Trophoblast cell (in vitro differentiated cells and primary cell): ENCODE measurements at regions not wholly inside any gene's neighbourhood (a gene's known extent, or its start where the extent isn't known, plus 50 kb on each side); places are given as distances from the start of the nearest gene placed in this dataset.

Experiments used
- DNase-seq, 2 donors: peaks; one replicate each; pipeline ENCODE4 v3.0.0-alpha.2; 2016
- H2AFZ ChIP-seq: 2 replicates; pipeline ENCODE4 v1.6.1; 2013; ENCODE audit warnings: low read length, moderate library complexity, mild to moderate bottlenecking; ENCODE audit not compliant: insufficient read depth, poor library complexity
- H2AK5ac ChIP-seq: 2 replicates; pipeline ENCODE4 v1.6.1; 2013; ENCODE audit warnings: mild to moderate bottlenecking, low read length
- H2BK120ac ChIP-seq: 2 replicates; pipeline ENCODE4 v1.6.1; 2013; ENCODE audit warnings: low read length, mild to moderate bottlenecking, moderate library complexity; ENCODE audit not compliant: insufficient read depth, poor library complexity
- H2BK12ac ChIP-seq: 2 replicates; pipeline ENCODE4 v1.6.1; 2013; ENCODE audit warnings: mild to moderate bottlenecking, low read length, moderate library complexity
- H2BK5ac ChIP-seq: 2 replicates; pipeline ENCODE4 v1.6.1; 2013; ENCODE audit warnings: low read length, low read depth, moderate library complexity, mild to moderate bottlenecking; ENCODE audit not compliant: poor library complexity
- H3K14ac ChIP-seq: 2 replicates; pipeline ENCODE4 v1.6.1; 2013; ENCODE audit warnings: mild to moderate bottlenecking, low read length
- H3K18ac ChIP-seq: 2 replicates; pipeline ENCODE4 v1.6.1; 2013; ENCODE audit warnings: mild to moderate bottlenecking, low read length
- H3K23ac ChIP-seq: 2 replicates; pipeline ENCODE4 v1.6.1; 2013; ENCODE audit warnings: low read length
- H3K27ac ChIP-seq: 2 replicates; pipeline ENCODE4 v1.5.1; 2013; ENCODE audit warnings: low read depth, mild to moderate bottlenecking, inconsistent platforms, low read length, moderate library complexity
- H3K27me3 ChIP-seq: 2 replicates; pipeline ENCODE4 v1.6.1; 2013; ENCODE audit warnings: inconsistent platforms, mild to moderate bottlenecking, low read length, moderate library complexity; ENCODE audit not compliant: insufficient read depth
- H3K36me3 ChIP-seq, 2 experiments: 1 replicate in 1 of 2; 2 replicates in 1 of 2; pipeline ENCODE4 v1.6.1; 2013; ENCODE audit warnings: low read length in 2 of 2, mild to moderate bottlenecking in 2 of 2, moderate library complexity in 1 of 2; ENCODE audit not compliant: insufficient read depth in 2 of 2, control insufficient read depth in 1 of 2
- H3K4ac ChIP-seq: 2 replicates; pipeline ENCODE4 v1.6.1; 2013; ENCODE audit warnings: low read depth, mild to moderate bottlenecking, low read length, moderate library complexity
- H3K4me1 ChIP-seq, 2 experiments: 1 replicate in 1 of 2; 2 replicates in 1 of 2; pipeline ENCODE4 v1.6.1; 2013; ENCODE audit warnings: low read length in 2 of 2, mild to moderate bottlenecking in 2 of 2, moderate library complexity in 1 of 2; ENCODE audit not compliant: insufficient read depth in 2 of 2, control insufficient read depth in 1 of 2
- H3K4me2 ChIP-seq: 2 replicates; pipeline ENCODE4 v1.6.1; 2013; ENCODE audit warnings: inconsistent platforms, mild to moderate bottlenecking, low read length, moderate library complexity
- H3K4me3 ChIP-seq: 2 replicates; pipeline ENCODE4 v1.5.1; 2013; ENCODE audit warnings: mild to moderate bottlenecking, low read depth, low read length, inconsistent platforms
- H3K79me1 ChIP-seq: one replicate; pipeline ENCODE4 v1.6.1; 2013; ENCODE audit warnings: low read length
- H3K79me2 ChIP-seq: 2 replicates; pipeline ENCODE4 v1.6.1; 2013; ENCODE audit warnings: low read length, mild to moderate bottlenecking; ENCODE audit not compliant: control insufficient read depth, insufficient read depth, poor library complexity
- H3K9ac ChIP-seq: 2 replicates; pipeline ENCODE4 v1.6.1; 2013; ENCODE audit warnings: mild to moderate bottlenecking, low read length
- H3K9me3 ChIP-seq: 2 replicates; pipeline ENCODE4 v1.6.1; 2013; ENCODE audit warnings: low read depth, mild to moderate bottlenecking, control low read depth, inconsistent platforms, low read length; ENCODE audit not compliant: insufficient read depth
- H4K12ac ChIP-seq: 2 replicates; pipeline ENCODE4 v1.6.1; 2013; ENCODE audit warnings: low read depth, mild to moderate bottlenecking, low read length, moderate library complexity
- H4K8ac ChIP-seq: 2 replicates; pipeline ENCODE4 v1.6.1; 2013; ENCODE audit warnings: low read depth, mild to moderate bottlenecking, low read length, moderate library complexity
- H4K91ac ChIP-seq: one replicate; pipeline ENCODE4 v1.6.1; 2013; ENCODE audit warnings: low read depth, mild to moderate bottlenecking, low read length, moderate library complexity
- WGBS: extraction: QIAGEN DNeasy Blood & Tissue Kit; methylation state at CpG from one replicate; pipeline ENCODE4 v1.1.7; 2013; ENCODE audit warnings: missing lambda C conversion rate; ENCODE audit not compliant: insufficient read length, insufficient coverage; ENCODE audit errors: extremely low coverage; 5-methylcytosine and 5-hydroxymethylcytosine counted together

GRCh38 chr11:45348729-45349128 is 62.6 kb upstream of the SYT13 start:
- H4K8ac ChIP-seq: no peak overlapping the region
- no peak overlapping the region for H4K12ac ChIP-seq
- no peak overlapping the region for H3K4me2 ChIP-seq
- H3K18ac ChIP-seq: no peak overlapping the region
- H3K9ac ChIP-seq: no peak overlapping the region
- H2AFZ ChIP-seq: no peak overlapping the region
- no peak overlapping the region for H3K14ac ChIP-seq
- H3K4me3 ChIP-seq: no peak overlapping the region
- no peaks in the 10 kb centered on the region for H3K9me3 ChIP-seq
- H3K79me2 ChIP-seq: no peaks in the 10 kb centered on the region
- DNase-seq: no peak
- WGBS: no CpG with 5 or more reads among the region's 1 CpG
- H3K27me3 ChIP-seq: no peaks in the 10 kb centered on the region
- H2BK12ac ChIP-seq: no peak overlapping the region
- no peak overlapping the region for H2BK120ac ChIP-seq
- H3K27ac ChIP-seq: no peak overlapping the region
- H3K36me3 ChIP-seq: no peaks in the 10 kb centered on the region
- H3K4me1 ChIP-seq: no peaks in the 10 kb centered on the region
- H2BK5ac ChIP-seq: no peak overlapping the region
- H3K23ac ChIP-seq: no peak overlapping the region
- no peak overlapping the region for H4K91ac ChIP-seq
- H3K4ac ChIP-seq: no peak overlapping the region
- H2AK5ac ChIP-seq: no peak overlapping the region
- H3K79me1 ChIP-seq: no peaks in the 10 kb centered on the region

- Histone ChIP-seq H3K4ac (no peak overlapping the region), H3K79me1 (no peaks in the 10 kb centered on the region), H3K9me3 (no peaks in the 10 kb centered on the region), H3K27ac (no peak overlapping the region), H4K12ac (no peak overlapping the region), H3K27me3 (no peaks in the 10 kb centered on the region), H2BK12ac (no peak overlapping the region), H4K91ac (no peak overlapping the region), H3K9ac (no peak overlapping the region), H3K4me3 (no peak overlapping the region), H3K14ac (no peak overlapping the region), H3K79me2 (no peaks in the 10 kb centered on the region), H3K18ac (no peak overlapping the region), H3K4me1 (no peaks in the 10 kb centered on the region), H3K36me3 (no peaks in the 10 kb centered on the region), H2BK120ac (no peak overlapping the region), H2BK5ac (no peak overlapping the region), H4K8ac (no peak overlapping the region), H2AK5ac (no peak overlapping the region), H2AFZ (no peak overlapping the region), H3K4me2 (no peak overlapping the region), H3K23ac (no peak overlapping the region)
- DNase-seq: no peak
- no CpG with 5 or more reads among the region's 12 CpGs for WGBS
Measured at GRCh38 chr11:45347348-45348082, 61.4 kb upstream of the SYT13 start.

- Histone ChIP-seq H3K4ac (no peak overlapping the region), H3K79me1 (no peaks in the 10 kb centered on the region), H3K18ac (no peak overlapping the region), H4K91ac (no peak overlapping the region), H3K23ac (no peak overlapping the region), H3K79me2 (no peaks in the 10 kb centered on the region), H3K4me2 (no peak overlapping the region), H4K12ac (no peak overlapping the region), H3K14ac (no peak overlapping the region), H2AK5ac (no peak overlapping the region), H4K8ac (no peak overlapping the region), H3K36me3 (no peaks in the 10 kb centered on the region), H3K27me3 (no peaks in the 10 kb centered on the region), H2BK12ac (no peak overlapping the region), H3K9ac (no peak overlapping the region), H2AFZ (no peak overlapping the region), H3K9me3 (no peaks in the 10 kb centered on the region), H2BK5ac (no peak overlapping the region), H3K4me1 (no peaks in the 10 kb centered on the region), H3K4me3 (no peak overlapping the region), H3K27ac (no peak overlapping the region), H2BK120ac (no peak overlapping the region)
- DNase-seq: no peak
- no CpG with 5 or more reads among the region's 2 CpGs for WGBS
Measured at GRCh38 chr11:45345491-45345890, 59.4 kb upstream of the SYT13 start.

- no peak overlapping the region for H3K14ac ChIP-seq
- no peaks in the 10 kb centered on the region for H3K4me1 ChIP-seq
- H4K8ac ChIP-seq: no peak overlapping the region
- H2BK120ac ChIP-seq: no peak overlapping the region
- no peak overlapping the region for H3K27ac ChIP-seq
- H2BK5ac ChIP-seq: no peak overlapping the region
- no peak overlapping the region for H3K4me3 ChIP-seq
- no peaks in the 10 kb centered on the region for H3K27me3 ChIP-seq
- DNase-seq: no peak
- H4K91ac ChIP-seq: no peak overlapping the region
- no peak overlapping the region for H4K12ac ChIP-seq
- no peaks in the 10 kb centered on the region for H3K79me1 ChIP-seq
- H3K4ac ChIP-seq: no peak overlapping the region
- no peak overlapping the region for H2AFZ ChIP-seq
- no peak overlapping the region for H2BK12ac ChIP-seq
- H3K23ac ChIP-seq: no peak overlapping the region
- H3K9ac ChIP-seq: no peak overlapping the region
- no peaks in the 10 kb centered on the region for H3K36me3 ChIP-seq
- no peaks in the 10 kb centered on the region for H3K79me2 ChIP-seq
- WGBS: no CpG with 5 or more reads among the region's 2 CpGs
- no peak overlapping the region for H3K4me2 ChIP-seq
- no peak overlapping the region for H2AK5ac ChIP-seq
- no peaks in the 10 kb centered on the region for H3K9me3 ChIP-seq
- no peak overlapping the region for H3K18ac ChIP-seq
Measured at GRCh38 chr11:45344028-45344427, 57.9 kb upstream of the SYT13 start.
